Naive thymus-derived CD4-positive, alpha-beta T cell (primary cell): ENCODE measurements at regions not wholly inside any gene's neighbourhood (a gene's known extent, or its start where the extent isn't known, plus 50 kb on each side); places are given as distances from the start of the nearest gene placed in this dataset.
"Not testable (repeated sequence)": the region's sequence is repeated elsewhere in the genome, so short reads cannot be mapped to it uniquely, and the experiment has no call there.

Experiments used
- ATAC-seq: fragments of 150-1000 bp; cut with Tn5 transposase; 2 replicates; pipeline ENCODE4 v1.10.0; 2021; ENCODE audit warnings: mild to moderate bottlenecking, moderate library complexity
- CTCF ChIA-PET: fragments of 350-600 bp; sonication (Branson Sonifier 250); formaldehyde crosslinking; loops from one replicate; lab custom pipeline; 2021; ENCODE audit warnings: antibody characterized with exemption; lab: Charles Lee
- POLR2A ChIA-PET: fragments of 350-600 bp; sonication (Branson Sonifier 250); formaldehyde crosslinking; loops from one replicate; lab custom pipeline; 2021; ENCODE audit warnings: antibody characterized with exemption, inconsistent platforms; lab: Charles Lee
- DNase-seq, 9 donors: peaks; one replicate each; pipeline versions ENCODE4 v3.0.0 to v3.0.0-alpha.2; 2020 to 2022; ENCODE audit warnings: mixed read lengths in 1 of 9
- H3K27ac ChIP-seq: one replicate; pipeline ENCODE4 v1.7.0; 2013; ENCODE audit warnings: mild to moderate bottlenecking, low read depth, low read length, moderate library complexity
- H3K27me3 ChIP-seq, 2 donors: one replicate each; pipeline ENCODE4 v1.7.0; 2013; ENCODE audit warnings: low read length in 2 of 2, mild to moderate bottlenecking in 2 of 2, moderate library complexity in 2 of 2; ENCODE audit not compliant: control insufficient read depth in 2 of 2, insufficient read depth in 2 of 2
- H3K36me3 ChIP-seq, 3 experiments: 1 replicate in 2 of 3; 2 replicates in 1 of 3; pipeline ENCODE4 v1.7.0; 2013; ENCODE audit warnings: low read length in 3 of 3, mild to moderate bottlenecking in 3 of 3, moderate library complexity in 1 of 3; ENCODE audit not compliant: insufficient read depth in 3 of 3, control insufficient read depth in 2 of 3
- H3K4me1 ChIP-seq, 2 donors: one replicate each; pipeline ENCODE4 v1.7.0; 2013; ENCODE audit warnings: low read length in 2 of 2, mild to moderate bottlenecking in 2 of 2, moderate library complexity in 1 of 2; ENCODE audit not compliant: control insufficient read depth in 2 of 2, insufficient read depth in 2 of 2
- H3K4me3 ChIP-seq: 2 replicates; pipeline ENCODE4 v1.7.0; 2013; ENCODE audit warnings: mild to moderate bottlenecking, low read length
- H3K9me3 ChIP-seq, 3 experiments: 1 replicate in 2 of 3; 2 replicates in 1 of 3; pipeline ENCODE4 v1.7.0; 2013; ENCODE audit warnings: low read length in 3 of 3; ENCODE audit not compliant: control insufficient read depth in 2 of 3
- H3K27ac Mint-ChIP-seq, 9 donors: one replicate each; pipeline ENCODE4 v1.8.0; 2020 to 2022; ENCODE audit warnings: mixed read lengths in 9 of 9, mild to moderate bottlenecking in 8 of 9, moderate library complexity in 5 of 9, inconsistent platforms in 2 of 9
- H3K27me3 Mint-ChIP-seq, 5 donors: one replicate each; pipeline ENCODE4 v1.8.0; 2021 to 2022; ENCODE audit warnings: mixed read lengths in 5 of 5, mild to moderate bottlenecking in 1 of 5
- H3K36me3 Mint-ChIP-seq, 5 donors: one replicate each; pipeline ENCODE4 v1.8.0; 2020 to 2022; ENCODE audit warnings: mixed read lengths in 5 of 5, mild to moderate bottlenecking in 3 of 5, inconsistent platforms in 1 of 5
- H3K4me1 Mint-ChIP-seq, 7 donors: one replicate each; pipeline ENCODE4 v1.8.0; 2020 to 2022; ENCODE audit warnings: mixed read lengths in 7 of 7, mild to moderate bottlenecking in 3 of 7, inconsistent platforms in 1 of 7
- H3K4me3 Mint-ChIP-seq, 10 donors: one replicate each; pipeline ENCODE4 v1.8.0; 2020 to 2022; ENCODE audit warnings: mild to moderate bottlenecking in 10 of 10, mixed read lengths in 10 of 10, moderate library complexity in 6 of 10, inconsistent platforms in 2 of 10
- H3K9me3 Mint-ChIP-seq, 11 donors: one replicate each; pipeline ENCODE4 v1.8.0; 2020 to 2022; ENCODE audit warnings: mixed read lengths in 11 of 11, mild to moderate bottlenecking in 4 of 11, inconsistent platforms in 1 of 11, moderate library complexity in 1 of 11
- intact Hi-C, 2 donors: fragments of 100-400 bp; cut with micrococcal nuclease; formaldehyde crosslinking; loops; one replicate each; pipeline ENCODE4 v1.15.1; 2023

DNA sequence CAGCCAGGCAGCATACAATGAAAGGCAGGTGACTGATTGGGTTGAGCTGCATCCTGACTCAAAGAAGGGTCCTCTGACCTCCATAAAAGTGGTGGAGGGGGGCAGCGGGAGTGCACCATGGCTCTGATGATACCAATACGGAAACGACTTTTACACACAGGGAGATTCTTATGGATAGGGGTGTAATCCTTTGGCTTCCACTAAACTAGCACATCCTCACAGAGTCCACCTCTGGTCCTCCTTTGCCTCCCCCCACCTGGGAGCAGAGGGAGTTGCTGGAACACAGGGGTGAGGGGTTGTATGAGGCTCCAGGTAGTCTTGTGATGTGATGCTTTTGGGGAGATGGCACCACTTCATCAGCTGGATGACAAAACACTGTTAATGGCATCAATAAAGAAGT lies 361.0 kb downstream of the BARHL2 start:
- no peaks in the 10 kb centered on the region for H3K4me1 Mint-ChIP-seq
- no peak overlapping the region for H3K4me3 Mint-ChIP-seq
- no peaks in the 10 kb centered on the region for H3K9me3 ChIP-seq
- CTCF ChIA-PET, result no interaction called here
- H3K27me3 ChIP-seq, result no peaks in the 10 kb centered on the region
- intact Hi-C loops, result no loop called here
- no peak for DNase-seq
- H3K27ac Mint-ChIP-seq, result no peak overlapping the region
- peaks cover 0 to 19% (median 0%) of the 10 kb centered on the region in 5 donors for H3K27me3 Mint-ChIP-seq
- H3K4me1 ChIP-seq, result no peaks in the 10 kb centered on the region
- no peak overlapping the region for H3K27ac ChIP-seq
- H3K4me3 ChIP-seq, result no peak overlapping the region
- ATAC-seq, result no peak
- H3K36me3 Mint-ChIP-seq, result no peaks in the 10 kb centered on the region
- peaks cover 0 to 6% (median 0%) of the 10 kb centered on the region in 11 donors for H3K9me3 Mint-ChIP-seq
- POLR2A ChIA-PET, result no interaction called here
- H3K36me3 ChIP-seq, result no peaks in the 10 kb centered on the region

DNA sequence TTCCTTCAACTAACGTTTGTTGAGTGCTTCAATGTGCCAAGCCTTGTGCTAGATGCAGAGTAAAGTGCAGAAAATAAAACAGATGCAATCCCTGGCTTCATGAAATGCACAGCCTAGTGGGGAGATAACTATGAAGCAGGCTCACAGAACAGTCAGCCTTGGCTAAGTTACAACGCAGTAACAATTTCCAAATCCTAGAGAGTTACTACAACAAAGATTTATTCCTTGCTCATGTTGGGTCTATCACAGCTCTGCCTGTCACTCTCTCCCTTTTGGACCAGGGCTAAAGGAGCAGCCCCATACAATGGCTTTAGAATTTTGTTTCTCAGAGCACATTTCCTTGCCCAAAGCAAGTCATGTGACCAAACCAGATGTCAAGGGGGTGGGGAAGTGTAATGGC lies 359.8 kb downstream of the ZNF326 start:
- no peak overlapping the region for H3K27ac ChIP-seq
- H3K36me3 ChIP-seq, result no peaks in the 10 kb centered on the region
- ATAC-seq (no peak), DNase-seq (no peak)
- H3K4me1 ChIP-seq, result no peaks in the 10 kb centered on the region
- peaks cover 0 to 13% (median 2%) of the 10 kb centered on the region in 11 donors for H3K9me3 Mint-ChIP-seq
- no peak overlapping the region for H3K27ac Mint-ChIP-seq
- H3K4me3 Mint-ChIP-seq, result no peak overlapping the region
- no peaks in the 10 kb centered on the region for H3K36me3 Mint-ChIP-seq
- H3K27me3 ChIP-seq, result no peaks in the 10 kb centered on the region
- H3K27me3 Mint-ChIP-seq, result peaks cover 0 to 9% (median 0%) of the 10 kb centered on the region in 5 donors
- intact Hi-C loops, result no loop called here
- no peak overlapping the region for H3K4me3 ChIP-seq
- ChIA-PET POLR2A (no interaction called here), CTCF (no interaction called here)
- no peaks in the 10 kb centered on the region for H3K9me3 ChIP-seq
- no peaks in the 10 kb centered on the region for H3K4me1 Mint-ChIP-seq

DNA sequence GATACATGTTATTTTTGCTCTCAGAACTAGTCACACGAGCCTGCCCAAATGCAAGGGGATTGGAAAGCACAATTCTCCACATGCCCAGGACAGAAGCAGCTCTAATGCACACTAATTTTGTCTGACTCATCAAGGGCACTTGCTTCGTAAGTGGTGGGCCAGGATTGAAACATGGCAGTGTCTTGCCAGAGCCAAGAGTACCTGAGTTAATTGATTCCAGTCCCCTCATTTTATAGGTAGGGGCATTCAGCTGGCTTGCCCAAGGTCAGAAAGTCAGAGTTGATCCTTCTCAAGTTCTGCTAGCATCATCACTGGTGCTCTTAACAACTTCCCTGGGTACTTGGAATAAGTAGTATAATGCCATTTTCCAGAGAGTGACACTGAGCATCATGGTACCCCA lies 356.1 kb downstream of the ZNF326 start:
- no peak overlapping the region for H3K27ac Mint-ChIP-seq

DNA sequence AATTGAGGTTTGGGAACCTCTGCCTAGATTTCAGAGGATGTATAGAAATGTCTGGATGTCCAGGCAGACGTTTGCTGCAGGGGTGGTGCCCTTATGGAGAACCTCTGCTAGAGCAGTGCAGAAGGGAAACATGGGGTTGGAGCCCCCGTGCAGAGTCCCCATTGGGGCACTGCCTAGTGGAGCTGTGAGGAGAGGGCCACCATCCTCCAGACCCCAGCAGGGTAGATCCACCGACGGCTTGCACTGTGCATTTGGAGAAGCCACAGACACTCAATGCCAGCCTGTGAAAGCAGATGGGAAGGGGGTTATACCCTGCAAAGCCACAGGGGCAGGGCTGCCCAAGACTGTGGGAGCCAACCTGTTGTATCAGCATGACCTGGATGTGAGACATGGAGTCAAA lies 354.6 kb downstream of the ZNF326 start:
- H3K9me3 Mint-ChIP-seq, result peaks cover 2 to 27% (median 10%) of the 10 kb centered on the region in 11 donors

More for the DNA sequence above, 356.1 kb downstream of the ZNF326 start:
- H3K27me3 ChIP-seq, result no peaks in the 10 kb centered on the region
- Mint-ChIP-seq H3K27me3 (peaks cover 0 to 9% (median 3%) of the 10 kb centered on the region in 5 donors), H3K4me3 (no peak overlapping the region), H3K9me3 (peaks cover 2 to 27% (median 10%) of the 10 kb centered on the region in 11 donors), H3K36me3 (peaks cover 0 to 4% (median 3%) of the 10 kb centered on the region in 5 donors), H3K4me1 (no peaks in the 10 kb centered on the region)
- ChIA-PET POLR2A (no interaction called here), CTCF (no interaction called here)
- H3K36me3 ChIP-seq, result no peaks in the 10 kb centered on the region
- H3K27ac ChIP-seq, result no peak overlapping the region
- no peaks in the 10 kb centered on the region for H3K9me3 ChIP-seq
- intact Hi-C loops, result no loop called here
- no peak for ATAC-seq
- no peak for DNase-seq
- no peak overlapping the region for H3K4me3 ChIP-seq
- no peaks in the 10 kb centered on the region for H3K4me1 ChIP-seq

DNA sequence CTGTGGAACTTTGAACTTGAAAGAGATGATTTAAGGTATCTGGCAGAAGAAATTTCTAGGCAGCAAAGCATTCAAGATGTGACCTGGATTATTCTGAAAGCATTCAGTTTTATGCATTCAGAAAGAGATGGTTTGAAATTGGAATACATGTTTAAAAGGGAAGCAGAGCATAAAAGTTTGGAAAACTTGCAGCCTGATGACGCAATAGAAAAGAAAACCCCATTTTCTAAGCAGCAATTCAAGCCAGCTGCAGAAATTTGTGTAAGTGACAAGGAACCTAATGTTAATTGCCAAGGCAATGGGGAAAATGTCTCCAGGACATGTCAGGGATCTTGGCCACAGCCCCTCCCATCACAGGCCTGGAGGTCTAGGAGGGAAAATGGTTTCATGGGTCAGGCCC lies 354.0 kb downstream of the ZNF326 start:
- Mint-ChIP-seq H3K27ac (no peak overlapping the region), H3K27me3 (peaks cover 0 to 9% (median 0%) of the 10 kb centered on the region in 5 donors), H3K4me3 (no peak overlapping the region), H3K9me3 (peaks cover 2 to 27% (median 10%) of the 10 kb centered on the region in 11 donors), H3K4me1 (no peaks in the 10 kb centered on the region), H3K36me3 (peaks cover 0 to 4% (median 3%) of the 10 kb centered on the region in 5 donors)
- no peaks in the 10 kb centered on the region for H3K36me3 ChIP-seq
- ChIA-PET CTCF (no interaction called here), POLR2A (no interaction called here)
- DNase-seq (no peak), ATAC-seq (no peak)
- H3K4me3 ChIP-seq, result no peak overlapping the region
- no peaks in the 10 kb centered on the region for H3K27me3 ChIP-seq
- no peaks in the 10 kb centered on the region for H3K9me3 ChIP-seq
- H3K27ac ChIP-seq, result no peak overlapping the region
- H3K4me1 ChIP-seq, result no peaks in the 10 kb centered on the region
- intact Hi-C loops, result no loop called here

More for the DNA sequence above, 354.6 kb downstream of the ZNF326 start:
- peaks cover 0 to 4% (median 3%) of the 10 kb centered on the region in 5 donors for H3K36me3 Mint-ChIP-seq
- H3K27ac Mint-ChIP-seq, result no peak overlapping the region
- DNase-seq (no peak), ATAC-seq (no peak)
- Histone ChIP-seq H3K36me3 (no peaks in the 10 kb centered on the region), H3K9me3 (no peaks in the 10 kb centered on the region), H3K27ac (no peak overlapping the region), H3K27me3 (no peaks in the 10 kb centered on the region), H3K4me3 (no peak overlapping the region), H3K4me1 (no peaks in the 10 kb centered on the region)
- H3K4me1 Mint-ChIP-seq, result no peaks in the 10 kb centered on the region
- ChIA-PET CTCF (no interaction called here), POLR2A (no interaction called here)
- H3K27me3 Mint-ChIP-seq, result peaks cover 0 to 9% (median 0%) of the 10 kb centered on the region in 5 donors
- intact Hi-C loops, result no loop called here
- H3K4me3 Mint-ChIP-seq, result no peak overlapping the region

DNA sequence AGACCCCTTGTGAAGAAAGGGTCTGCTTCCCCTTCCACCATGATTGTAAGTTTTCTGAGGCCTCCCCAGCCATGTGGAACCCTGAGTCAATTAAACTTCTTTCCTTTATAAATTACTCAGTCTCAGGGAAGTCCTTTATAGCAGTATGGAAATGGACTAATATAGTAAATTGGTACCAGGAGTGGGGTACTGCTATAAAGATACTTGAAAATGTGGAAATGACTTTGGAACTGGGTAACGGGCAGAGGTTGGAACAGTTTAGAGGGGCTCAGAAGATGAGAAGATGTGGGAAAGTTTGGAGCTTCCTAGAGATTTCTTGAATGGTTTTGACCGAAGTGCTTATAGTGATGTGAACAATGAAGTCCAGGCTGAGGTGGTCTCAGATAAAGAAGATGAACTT lies 353.5 kb downstream of the ZNF326 start:
- H3K4me3 Mint-ChIP-seq, H3K36me3 Mint-ChIP-seq, intact Hi-C loops, POLR2A ChIA-PET, H3K9me3 ChIP-seq, H3K36me3 ChIP-seq, CTCF ChIA-PET, H3K4me3 ChIP-seq, DNase-seq, H3K27me3 ChIP-seq, H3K27me3 Mint-ChIP-seq, ATAC-seq, H3K4me1 Mint-ChIP-seq, H3K27ac ChIP-seq, H3K4me1 ChIP-seq: not testable (repeated sequence)
- Mint-ChIP-seq H3K27ac (peak overlapping the region in 1 of 9 donors; percentile 6), H3K9me3 (peaks cover 2 to 27% (median 10%) of the 10 kb centered on the region in 11 donors)

DNA sequence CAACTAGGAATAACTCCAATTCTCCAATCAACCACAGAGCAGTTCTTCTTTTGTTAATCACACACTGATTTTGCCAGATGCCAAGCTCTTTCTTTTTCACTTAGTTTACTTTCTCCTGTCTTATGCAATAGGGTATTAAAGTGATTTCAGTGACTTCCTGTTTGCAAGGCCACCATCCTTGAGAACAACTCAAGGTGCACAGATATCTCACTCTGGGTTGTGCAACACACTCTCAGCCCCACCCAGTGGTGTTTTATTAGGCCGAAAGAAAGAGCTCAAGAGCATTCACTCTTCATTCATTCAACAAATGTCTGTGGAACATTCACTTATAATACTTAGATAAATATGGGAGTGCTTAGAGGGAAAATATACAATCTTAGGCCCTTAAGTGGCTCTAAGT lies 352.5 kb downstream of the ZNF326 start:
- Mint-ChIP-seq H3K36me3 (peaks cover 0 to 4% (median 3%) of the 10 kb centered on the region in 5 donors), H3K4me1 (no peaks in the 10 kb centered on the region), H3K27me3 (peaks cover 0 to 3% (median 0%) of the 10 kb centered on the region in 5 donors), H3K9me3 (peaks cover 2 to 25% (median 10%) of the 10 kb centered on the region in 11 donors), H3K27ac (no peak overlapping the region), H3K4me3 (no peak overlapping the region)
- Histone ChIP-seq H3K4me3 (no peak overlapping the region), H3K9me3 (no peaks in the 10 kb centered on the region), H3K27ac (no peak overlapping the region), H3K27me3 (no peaks in the 10 kb centered on the region), H3K4me1 (no peaks in the 10 kb centered on the region), H3K36me3 (no peaks in the 10 kb centered on the region)
- intact Hi-C loops, result no loop called here
- POLR2A ChIA-PET, result no interaction called here
- CTCF ChIA-PET, result no interaction called here
- no peak for ATAC-seq
- DNase-seq, result no peak
